ENCODE measurements at regions not wholly inside any gene's neighbourhood (a gene's known extent, or its start where the extent isn't known, plus 50 kb on each side); places are given as distances from the start of the nearest gene placed in this dataset.

- H3K4me1 ChIP-seq (replicated peaks in 1 of 2): no peaks in the 10 kb centered on the region
- H3K27me3 ChIP-seq: no peaks in the 10 kb centered on the region
- TF ChIP-seq POLR2A (IDR thresholded peaks at IDR 0.05) (no peak), CTCF (IDR thresholded peaks at IDR 0.05) (no peak)
- no peak for DNase-seq
- 80 to 91% (median 83%) methylated on average over 1 of the region's 1 CpG for WGBS, 4 donors
- no peaks in the 10 kb centered on the region for H3K9me3 ChIP-seq (replicated peaks in 1 of 3)
- intact Hi-C loops (cut with DNase I): no loop called here
- no peak overlapping the region for H3K4me3 ChIP-seq
- no peaks in the 10 kb centered on the region for H3K36me3 ChIP-seq (replicated peaks in 1 of 2)
- no peak overlapping the region for H3K27ac ChIP-seq
Measured at GRCh38 chr3:168267179-168267578, 171.5 kb upstream of the GOLIM4 start.

GRCh38 chr3:168266335-168266734, 170.6 kb upstream of the GOLIM4 start:
- no peak overlapping the region for H3K4me3 ChIP-seq
- H3K4me1 ChIP-seq (replicated peaks in 1 of 2): no peaks in the 10 kb centered on the region
- no peak for DNase-seq
- WGBS, 4 donors: 78 to 90% (median 85%) methylated on average over 7 of the region's 7 CpGs
- H3K27ac ChIP-seq: no peak overlapping the region
- H3K36me3 ChIP-seq (replicated peaks in 1 of 2): no peaks in the 10 kb centered on the region
- no peaks in the 10 kb centered on the region for H3K9me3 ChIP-seq (replicated peaks in 1 of 3)
- no peaks in the 10 kb centered on the region for H3K27me3 ChIP-seq
- intact Hi-C loops (cut with DNase I): no loop called here
- TF ChIP-seq CTCF (IDR thresholded peaks at IDR 0.05) (no peak), POLR2A (IDR thresholded peaks at IDR 0.05) (no peak)

- TF ChIP-seq POLR2A (IDR thresholded peaks at IDR 0.05): no peak
- TF ChIP-seq CTCF (IDR thresholded peaks at IDR 0.05): no peak
- H3K27ac ChIP-seq: no peak overlapping the region
Measured at GRCh38 chr3:168262887-168263286, 167.2 kb upstream of the GOLIM4 start.

GRCh38 chr3:168260859-168261258, 165.1 kb upstream of the GOLIM4 start:
- no peak overlapping the region for H3K27ac ChIP-seq
- no peaks in the 10 kb centered on the region for H3K4me1 ChIP-seq (replicated peaks in 1 of 2)
- TF ChIP-seq POLR2A (IDR thresholded peaks at IDR 0.05) (no peak), CTCF (IDR thresholded peaks at IDR 0.05) (no peak)
- intact Hi-C loops (cut with DNase I): no loop called here
- no peaks in the 10 kb centered on the region for H3K36me3 ChIP-seq (replicated peaks in 1 of 2)
- H3K27me3 ChIP-seq: no peaks in the 10 kb centered on the region
- no peak overlapping the region for H3K4me3 ChIP-seq
- no peaks in the 10 kb centered on the region for H3K9me3 ChIP-seq (replicated peaks in 1 of 3)
- 61 to 94% (median 85%) methylated on average over 1 of the region's 1 CpG for WGBS, 4 donors
- no peak for DNase-seq

More at GRCh38 chr3:168262887-168263286, 167.2 kb upstream of the GOLIM4 start:
- no peak for DNase-seq
- no peak overlapping the region for H3K4me3 ChIP-seq
- H3K36me3 ChIP-seq (replicated peaks in 1 of 2): no peaks in the 10 kb centered on the region
- no peaks in the 10 kb centered on the region for H3K4me1 ChIP-seq (replicated peaks in 1 of 2)
- H3K27me3 ChIP-seq: no peaks in the 10 kb centered on the region
- intact Hi-C loops (cut with DNase I): no loop called here
- H3K9me3 ChIP-seq (replicated peaks in 1 of 3): no peaks in the 10 kb centered on the region

All from adrenal gland (tissue), 9 donors.